ENCODE measurements at regions not wholly inside any gene's neighbourhood (a gene's known extent, or its start where the extent isn't known, plus 50 kb on each side); places are given as distances from the start of the nearest gene placed in this dataset.

GRCh38 chr7:42753367-42753766 lies 158.5 kb downstream of the C7orf25 start:
- intact Hi-C loops (cut with micrococcal nuclease), result no loop called here
- no peaks in the 10 kb centered on the region for H3K4me1 Mint-ChIP-seq
- no peak for ATAC-seq (ENCODE audit: low read depth)
- H3K27me3 Mint-ChIP-seq, result no peaks in the 10 kb centered on the region
- TF ChIP-seq CTCF (IDR thresholded peaks at IDR 0.05), result no peak
- no peak overlapping the region for H3K27ac Mint-ChIP-seq
- no peak for DNase-seq
- H3K9me3 Mint-ChIP-seq, result peaks cover 2% of the 10 kb centered on the region
- CTCF ChIA-PET, result no interaction called here
- H3K36me3 Mint-ChIP-seq (ENCODE audit: low read depth), result no peaks in the 10 kb centered on the region
- no peak overlapping the region for H3K4me3 Mint-ChIP-seq
- POLR2A ChIA-PET, result no interaction called here

- Mint-ChIP-seq H3K27me3 (no peaks in the 10 kb centered on the region), H3K27ac (no peak overlapping the region), H3K36me3 (ENCODE audit: low read depth) (no peaks in the 10 kb centered on the region), H3K4me1 (no peaks in the 10 kb centered on the region), H3K9me3 (peaks cover 2% of the 10 kb centered on the region), H3K4me3 (no peak overlapping the region)
- ATAC-seq (ENCODE audit: low read depth), result no peak
- DNase-seq, result no peak
- no peak for TF ChIP-seq CTCF (IDR thresholded peaks at IDR 0.05)
- intact Hi-C loops (cut with micrococcal nuclease), result no loop called here
- POLR2A ChIA-PET, result no interaction called here
- CTCF ChIA-PET, result no interaction called here
These were observed 161.7 kb downstream of the C7orf25 start for GRCh38 chr7:42750172-42750571.

GRCh38 chr7:42747044-42747443 lies 164.8 kb downstream of the C7orf25 start:
- ChIA-PET POLR2A (no interaction called here), CTCF (no interaction called here)
- DNase-seq, result no peak
- intact Hi-C loops (cut with micrococcal nuclease), result no loop called here
- ATAC-seq (ENCODE audit: low read depth), result no peak
- no peak for TF ChIP-seq CTCF (IDR thresholded peaks at IDR 0.05)
- H3K27me3 Mint-ChIP-seq, result no peaks in the 10 kb centered on the region
- no peaks in the 10 kb centered on the region for H3K4me1 Mint-ChIP-seq
- no peak overlapping the region for H3K27ac Mint-ChIP-seq
- no peak overlapping the region for H3K4me3 Mint-ChIP-seq
- H3K9me3 Mint-ChIP-seq, result peaks cover 2% of the 10 kb centered on the region
- H3K36me3 Mint-ChIP-seq (ENCODE audit: low read depth), result no peaks in the 10 kb centered on the region

GRCh38 chr7:42746214-42746613 lies 165.7 kb downstream of the C7orf25 start:
- intact Hi-C loops (cut with micrococcal nuclease), result no loop called here
- no peak overlapping the region for H3K27ac Mint-ChIP-seq
- ATAC-seq (ENCODE audit: low read depth) (no peak), DNase-seq (no peak)
- TF ChIP-seq CTCF (IDR thresholded peaks at IDR 0.05), result no peak
- peaks cover 2% of the 10 kb centered on the region for H3K9me3 Mint-ChIP-seq
- no peaks in the 10 kb centered on the region for H3K36me3 Mint-ChIP-seq (ENCODE audit: low read depth)
- no peak overlapping the region for H3K4me3 Mint-ChIP-seq
- H3K27me3 Mint-ChIP-seq, result no peaks in the 10 kb centered on the region
- ChIA-PET POLR2A (no interaction called here), CTCF (no interaction called here)
- no peaks in the 10 kb centered on the region for H3K4me1 Mint-ChIP-seq

- no peak for TF ChIP-seq CTCF (IDR thresholded peaks at IDR 0.05)
- Mint-ChIP-seq H3K27ac (no peak overlapping the region), H3K4me3 (no peak overlapping the region), H3K27me3 (no peaks in the 10 kb centered on the region), H3K9me3 (peaks cover 2% of the 10 kb centered on the region), H3K4me1 (no peaks in the 10 kb centered on the region), H3K36me3 (ENCODE audit: low read depth) (no peaks in the 10 kb centered on the region)
- ATAC-seq (ENCODE audit: low read depth) (no peak), DNase-seq (no peak)
- intact Hi-C loops (cut with micrococcal nuclease), result no loop called here
- POLR2A ChIA-PET, result no interaction called here
- CTCF ChIA-PET, result no interaction called here
These were observed 166.4 kb downstream of the C7orf25 start for GRCh38 chr7:42745357-42746059.

Measured in activated B cell treated with CpG ODN at 0.5 μM for 24 hours (primary cell).